D721Med (cell line): ENCODE measurements at regions not wholly inside any gene's neighbourhood (a gene's known extent, or its start where the extent isn't known, plus 50 kb on each side); places are given as distances from the start of the nearest gene placed in this dataset.

ENCODE experiments used
- DNase-seq: peaks from one replicate; pipeline ENCODE4 v3.0.0; 2011; ENCODE audit warnings: low spot score; ENCODE audit not compliant: insufficient read length
- FAIRE-seq: peaks from 2 replicates; lab custom pipeline; 2011; peaks lifted over from hg19 to GRCh38; lab: Jason Lieb, UNC
- CTCF ChIP-seq: IDR thresholded peaks from 2 replicates; pipeline ENCODE4 v1.5.1; 2012; ENCODE audit warnings: mild to moderate bottlenecking, control low read depth; ENCODE audit not compliant: insufficient read depth; ENCODE audit errors: missing control alignments

GRCh38 chr11:115965767-115966504 is 461.7 kb upstream of the CADM1 start:
- DNase-seq (no peak), FAIRE-seq (no peak)
- TF ChIP-seq CTCF: no peak

- TF ChIP-seq CTCF: no peak
- FAIRE-seq: no peak
- no peak for DNase-seq
Measured at GRCh38 chr11:115964091-115964490, 459.9 kb upstream of the CADM1 start.

- no peak for TF ChIP-seq CTCF
- no peak for FAIRE-seq
- no peak for DNase-seq
Measured at GRCh38 chr11:115963156-115963555, 458.9 kb upstream of the CADM1 start.

- FAIRE-seq (no peak), DNase-seq (no peak)
- no peak for TF ChIP-seq CTCF
Measured at GRCh38 chr11:115961159-115962003, 457.2 kb upstream of the CADM1 start.

GRCh38 chr11:115959081-115959486 is 454.9 kb upstream of the CADM1 start:
- FAIRE-seq (no peak), DNase-seq (no peak)
- no peak for TF ChIP-seq CTCF

- no peak for TF ChIP-seq CTCF
- FAIRE-seq: no peak
- no peak for DNase-seq
Measured at GRCh38 chr11:115958089-115959000, 454.1 kb upstream of the CADM1 start.
